ENCODE measurements at regions not wholly inside any gene's neighbourhood (a gene's known extent, or its start where the extent isn't known, plus 50 kb on each side); places are given as distances from the start of the nearest gene placed in this dataset.

DNA sequence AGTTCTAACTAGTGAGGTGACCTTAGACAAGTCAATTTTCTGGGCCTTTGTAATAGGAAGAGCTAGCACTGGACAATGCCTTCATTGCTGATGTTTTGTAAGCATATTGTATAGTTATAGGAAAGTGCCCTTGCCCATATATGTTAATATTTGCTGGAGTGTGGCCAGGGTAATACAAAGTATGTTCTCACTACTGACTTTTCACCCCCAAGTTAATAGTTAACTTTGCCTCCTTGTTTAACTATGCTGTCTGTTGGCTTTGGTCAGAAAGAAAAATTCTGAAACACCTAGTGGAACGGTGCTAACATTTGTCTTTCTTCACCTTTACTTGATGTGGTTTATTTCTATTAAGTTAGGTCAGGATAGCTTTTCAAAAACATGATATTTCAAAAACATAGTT is 287.4 kb upstream of the CTNNB1 start:
- no peaks in the 10 kb centered on the region for H3K27me3 ChIP-seq
- DNase-seq: no peak
- H3K9me3 ChIP-seq: no peaks in the 10 kb centered on the region
- H3K27ac ChIP-seq: no peak overlapping the region
- H3K4me3 ChIP-seq: no peak overlapping the region
- H3K4me1 ChIP-seq: no peaks in the 10 kb centered on the region
- H3K36me3 ChIP-seq: no peaks in the 10 kb centered on the region
- no peak for ATAC-seq
- intact Hi-C loops (cut with DNase I): loop anchor here in 1 of 10 donors (10.0 kb wide), 1 partner anchor 1477 kb away; no protein-coding TSS in a partner anchor
- WGBS, 4 donors: 92 to 100% (median 95%) methylated on average over 1 of the region's 1 CpG
- no peak for TF ChIP-seq POLR2A (IDR thresholded peaks at IDR 0.05)
- TF ChIP-seq CTCF (IDR thresholded peaks at IDR 0.05): no peak

DNA sequence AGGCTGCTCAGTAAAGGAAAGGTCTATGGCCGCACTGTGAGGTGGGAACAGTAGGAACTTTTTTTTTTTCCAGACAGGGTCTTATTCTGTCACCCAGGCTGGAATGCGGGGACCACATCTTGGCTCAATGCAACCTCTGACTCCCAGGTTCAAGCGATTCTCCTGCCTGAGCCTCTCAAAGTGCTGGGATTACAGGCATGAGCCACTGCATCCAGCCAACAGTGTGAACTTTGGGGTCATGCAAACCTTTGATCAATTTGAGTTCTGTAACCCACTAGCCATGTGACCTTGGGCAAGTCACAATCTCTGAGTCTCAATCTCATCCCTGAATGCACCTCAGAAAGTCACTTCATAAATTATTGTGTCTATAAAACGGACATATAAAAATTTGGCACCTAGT is 286.8 kb upstream of the CTNNB1 start:
- no peak for TF ChIP-seq POLR2A (IDR thresholded peaks at IDR 0.05)
- no peak for TF ChIP-seq CTCF (IDR thresholded peaks at IDR 0.05)
- H3K4me1 ChIP-seq: no peaks in the 10 kb centered on the region

GRCh38 chr3:40913192-40913591 is 286.1 kb upstream of the CTNNB1 start:
- Histone ChIP-seq H3K9me3 (no peaks in the 10 kb centered on the region), H3K27ac (no peak overlapping the region), H3K27me3 (no peaks in the 10 kb centered on the region), H3K4me3 (no peak overlapping the region), H3K36me3 (no peaks in the 10 kb centered on the region), H3K4me1 (no peaks in the 10 kb centered on the region)
- 88 to 95% (median 92%) methylated on average over 4 of the region's 4 CpGs for WGBS, 4 donors
- TF ChIP-seq CTCF (IDR thresholded peaks at IDR 0.05) (no peak), POLR2A (IDR thresholded peaks at IDR 0.05) (no peak)
- ATAC-seq: no peak
- DNase-seq: no peak
- intact Hi-C loops (cut with DNase I): loop anchor here in 1 of 10 donors (10.0 kb wide), 1 partner anchor 1478 kb away; no protein-coding TSS in a partner anchor

More for the DNA sequence above, 286.8 kb upstream of the CTNNB1 start:
- H3K27me3 ChIP-seq: no peaks in the 10 kb centered on the region
- H3K4me3 ChIP-seq: no peak overlapping the region
- no peak for DNase-seq
- no peaks in the 10 kb centered on the region for H3K9me3 ChIP-seq
- H3K27ac ChIP-seq: no peak overlapping the region
- intact Hi-C loops (cut with DNase I): loop anchor here in 1 of 10 donors (10.0 kb wide), 1 partner anchor 1478 kb away; no protein-coding TSS in a partner anchor
- 84 to 100% (median 92%) methylated on average over 4 of the region's 4 CpGs for WGBS, 4 donors
- no peak for ATAC-seq
- H3K36me3 ChIP-seq: no peaks in the 10 kb centered on the region

- H3K9me3 ChIP-seq: no peaks in the 10 kb centered on the region
- intact Hi-C loops (cut with DNase I): loop anchor here in 1 of 10 donors (10.0 kb wide), 1 partner anchor 1479 kb away; no protein-coding TSS in a partner anchor
- no peaks in the 10 kb centered on the region for H3K27me3 ChIP-seq
- no peak overlapping the region for H3K27ac ChIP-seq
- WGBS, 4 donors: 91 to 100% (median 96%) methylated on average over 2 of the region's 2 CpGs; no CpG with 5 or more reads in 1 of the 4 donors
- no peak overlapping the region for H3K4me3 ChIP-seq
- no peak for DNase-seq
- no peak for ATAC-seq
- no peaks in the 10 kb centered on the region for H3K4me1 ChIP-seq
- TF ChIP-seq POLR2A (IDR thresholded peaks at IDR 0.05) (no peak), CTCF (IDR thresholded peaks at IDR 0.05) (no peak)
- H3K36me3 ChIP-seq: no peaks in the 10 kb centered on the region
These were observed 285.7 kb upstream of the CTNNB1 start for GRCh38 chr3:40913641-40914040.

All from heart left ventricle (tissue), 16 donors.